ENCODE measurements at regions not wholly inside any gene's neighbourhood (a gene's known extent, or its start where the extent isn't known, plus 50 kb on each side); places are given as distances from the start of the nearest gene placed in this dataset.

DNA sequence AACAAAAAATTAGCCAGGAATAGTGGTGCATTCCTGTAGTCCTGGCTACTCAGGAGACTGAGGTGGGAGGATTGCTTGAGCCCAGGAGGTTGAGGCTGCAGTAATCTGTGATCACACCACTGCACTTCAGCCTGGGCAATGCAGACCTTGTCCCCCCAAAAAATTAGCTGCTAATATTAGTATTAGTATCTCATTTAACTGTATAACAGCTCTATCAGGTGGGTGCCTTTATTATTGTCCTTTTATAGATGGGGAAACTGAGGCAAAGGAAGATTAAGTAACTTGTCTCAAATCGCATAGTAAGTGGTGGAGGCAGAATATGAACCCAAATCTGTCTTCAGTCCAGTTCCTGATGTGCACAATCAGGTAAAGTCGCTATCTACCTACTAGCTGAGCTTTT, 142.3 kb upstream of the CRY1 start:
- Mint-ChIP-seq H3K9me3 (no peaks in the 10 kb centered on the region), H3K27me3 (peaks cover 12% of the 10 kb centered on the region), H3K36me3 (no peaks in the 10 kb centered on the region), H3K27ac (no peak overlapping the region), H3K4me1 (ENCODE audit: unreplicated experiment) (peaks cover 22% of the 10 kb centered on the region), H3K4me3 (no peak overlapping the region)
- TF ChIP-seq, protein P1, sequence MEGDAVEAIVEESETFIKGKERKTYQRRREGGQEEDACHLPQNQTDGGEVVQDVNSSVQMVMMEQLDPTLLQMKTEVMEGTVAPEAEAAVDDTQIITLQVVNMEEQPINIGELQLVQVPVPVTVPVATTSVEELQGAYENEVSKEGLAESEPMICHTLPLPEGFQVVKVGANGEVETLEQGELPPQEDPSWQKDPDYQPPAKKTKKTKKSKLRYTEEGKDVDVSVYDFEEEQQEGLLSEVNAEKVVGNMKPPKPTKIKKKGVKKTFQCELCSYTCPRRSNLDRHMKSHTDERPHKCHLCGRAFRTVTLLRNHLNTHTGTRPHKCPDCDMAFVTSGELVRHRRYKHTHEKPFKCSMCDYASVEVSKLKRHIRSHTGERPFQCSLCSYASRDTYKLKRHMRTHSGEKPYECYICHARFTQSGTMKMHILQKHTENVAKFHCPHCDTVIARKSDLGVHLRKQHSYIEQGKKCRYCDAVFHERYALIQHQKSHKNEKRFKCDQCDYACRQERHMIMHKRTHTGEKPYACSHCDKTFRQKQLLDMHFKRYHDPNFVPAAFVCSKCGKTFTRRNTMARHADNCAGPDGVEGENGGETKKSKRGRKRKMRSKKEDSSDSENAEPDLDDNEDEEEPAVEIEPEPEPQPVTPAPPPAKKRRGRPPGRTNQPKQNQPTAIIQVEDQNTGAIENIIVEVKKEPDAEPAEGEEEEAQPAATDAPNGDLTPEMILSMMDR (conservative IDR thresholded peaks at IDR 0.05), result no peak
- DNase-seq (ENCODE audit: extremely low spot score, unreplicated experiment), result no peak

DNA sequence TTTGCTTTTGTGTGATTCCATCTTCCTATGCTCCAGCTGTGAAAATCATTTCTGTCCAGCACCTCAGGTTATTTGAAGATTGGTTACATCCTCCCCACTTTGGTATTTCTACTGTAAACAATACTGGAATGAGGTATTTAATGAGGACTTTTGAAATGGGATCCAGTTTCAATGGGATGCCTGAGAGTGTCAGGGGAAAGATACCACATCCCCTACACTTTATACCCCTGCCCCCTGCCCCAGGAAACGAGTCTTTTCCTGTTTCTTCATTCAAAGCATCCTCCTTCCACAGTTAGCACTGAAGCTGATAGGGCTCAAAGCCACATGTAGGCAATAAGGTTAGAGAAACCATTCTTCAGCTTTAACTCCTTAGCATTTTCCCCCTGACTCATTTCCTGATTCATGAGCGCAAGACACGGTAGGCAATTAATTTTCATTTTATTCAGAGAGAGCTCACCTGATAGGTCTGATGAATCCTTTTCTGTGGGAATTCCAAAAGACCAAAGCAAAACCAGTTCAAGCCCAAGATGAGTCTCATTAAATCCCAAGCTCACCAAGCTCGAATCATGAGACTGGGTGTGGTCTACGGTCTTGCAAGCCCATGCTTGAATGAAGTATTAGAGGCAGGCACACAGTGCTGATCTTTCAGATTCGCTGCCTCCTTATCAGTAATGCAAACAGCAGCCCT, 143.6 kb upstream of the CRY1 start:
- Mint-ChIP-seq H3K4me3 (no peak overlapping the region), H3K27ac (no peak overlapping the region), H3K9me3 (no peaks in the 10 kb centered on the region), H3K36me3 (no peaks in the 10 kb centered on the region), H3K27me3 (peaks cover 12% of the 10 kb centered on the region), H3K4me1 (ENCODE audit: unreplicated experiment) (peaks cover 26% of the 10 kb centered on the region)
- TF ChIP-seq, protein P1 (conservative IDR thresholded peaks at IDR 0.05), result no peak
- no peak for DNase-seq (ENCODE audit: extremely low spot score, unreplicated experiment)

DNA sequence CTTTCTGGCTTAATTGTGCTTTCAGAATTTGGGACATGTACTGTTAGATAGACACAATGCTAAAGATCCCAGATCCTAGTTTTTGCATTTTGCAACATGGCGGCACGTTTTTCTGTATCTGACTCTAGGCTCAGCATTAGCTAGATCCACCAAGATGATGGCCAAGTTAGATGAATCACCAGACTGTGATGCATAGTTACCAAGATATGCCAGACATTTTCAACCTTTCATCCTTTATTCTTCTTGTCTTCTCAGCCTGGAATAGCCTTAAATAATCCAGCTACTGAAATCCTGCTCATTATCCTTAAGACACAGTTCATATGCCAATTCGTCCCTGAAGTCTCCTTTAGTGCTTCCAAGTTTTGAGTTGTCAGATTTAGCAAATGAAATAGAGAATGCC, 144.9 kb upstream of the CRY1 start:
- peaks cover 35% of the 10 kb centered on the region for H3K4me1 Mint-ChIP-seq (ENCODE audit: unreplicated experiment)
- no peaks in the 10 kb centered on the region for H3K36me3 Mint-ChIP-seq
- peaks cover 16% of the 10 kb centered on the region for H3K27me3 Mint-ChIP-seq
- H3K27ac Mint-ChIP-seq, result no peak overlapping the region
- no peak overlapping the region for H3K4me3 Mint-ChIP-seq
- no peaks in the 10 kb centered on the region for H3K9me3 Mint-ChIP-seq
- TF ChIP-seq, protein P1 (conservative IDR thresholded peaks at IDR 0.05), result no peak
- DNase-seq (ENCODE audit: extremely low spot score, unreplicated experiment), result no peak

DNA sequence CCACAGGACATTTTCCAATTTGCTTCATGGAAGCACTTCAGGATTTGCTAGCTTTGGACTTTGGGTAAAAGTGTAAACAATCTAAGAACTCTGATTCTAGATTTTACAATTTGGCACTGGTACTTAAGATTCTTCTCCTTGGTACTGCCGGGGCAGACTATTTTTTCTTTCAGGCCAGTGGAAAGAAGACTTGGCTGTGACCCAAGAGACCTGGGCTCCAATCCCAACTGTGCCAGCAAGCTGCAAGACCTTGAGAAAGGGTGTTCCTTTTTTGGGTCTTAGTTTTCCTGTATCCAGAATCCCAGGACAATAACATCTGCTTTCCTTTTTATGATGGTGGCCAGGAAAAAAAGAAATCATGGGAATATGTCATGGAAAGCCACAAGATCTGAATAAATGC, 148.1 kb upstream of the CRY1 start:
- DNase-seq (ENCODE audit: extremely low spot score, unreplicated experiment), result no peak
- Mint-ChIP-seq H3K36me3 (no peaks in the 10 kb centered on the region), H3K27me3 (peaks cover 19% of the 10 kb centered on the region), H3K4me1 (ENCODE audit: unreplicated experiment) (peaks cover 32% of the 10 kb centered on the region), H3K27ac (no peak overlapping the region), H3K9me3 (no peaks in the 10 kb centered on the region), H3K4me3 (no peak overlapping the region)
- TF ChIP-seq, protein P1 (conservative IDR thresholded peaks at IDR 0.05), result no peak

DNA sequence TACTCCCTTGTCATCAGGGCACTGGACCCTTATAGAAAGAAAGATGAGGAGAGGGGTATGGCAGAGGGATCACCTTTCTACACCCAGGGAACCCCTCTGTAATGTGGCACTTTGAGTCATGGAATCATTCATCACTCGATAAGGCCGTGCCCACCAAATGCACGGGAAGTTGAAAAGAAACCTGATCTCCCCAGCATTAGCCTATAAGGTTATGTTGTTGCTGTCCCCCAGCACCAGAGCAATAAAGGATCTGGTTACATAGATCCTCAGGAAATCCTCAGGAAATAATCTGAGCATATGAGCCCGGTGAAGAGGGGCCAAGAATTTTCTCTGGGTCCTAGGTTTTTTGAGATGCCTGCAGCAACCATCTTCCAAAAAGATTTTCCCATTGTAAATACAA, 148.8 kb upstream of the CRY1 start:
- Mint-ChIP-seq H3K27ac (no peak overlapping the region), H3K9me3 (no peaks in the 10 kb centered on the region), H3K4me1 (ENCODE audit: unreplicated experiment) (peaks cover 24% of the 10 kb centered on the region), H3K36me3 (no peaks in the 10 kb centered on the region), H3K27me3 (peaks cover 19% of the 10 kb centered on the region), H3K4me3 (no peak overlapping the region)
- TF ChIP-seq, protein P1 (conservative IDR thresholded peaks at IDR 0.05), result no peak
- DNase-seq (ENCODE audit: extremely low spot score, unreplicated experiment), result no peak

All from type B pancreatic cell (in vitro differentiated cells).